HG03159 (cell line): ENCODE measurements at regions not wholly inside any gene's neighbourhood (a gene's known extent, or its start where the extent isn't known, plus 50 kb on each side); places are given as distances from the start of the nearest gene placed in this dataset.

Experiments
- ATAC-seq: cut with Tn5 transposase; IDR thresholded peaks from one replicate; pipeline ENCODE4 v1.9.1; 2021; ENCODE audit warnings: mild to moderate bottlenecking, moderate library complexity; ENCODE audit not compliant: unreplicated experiment

DNA sequence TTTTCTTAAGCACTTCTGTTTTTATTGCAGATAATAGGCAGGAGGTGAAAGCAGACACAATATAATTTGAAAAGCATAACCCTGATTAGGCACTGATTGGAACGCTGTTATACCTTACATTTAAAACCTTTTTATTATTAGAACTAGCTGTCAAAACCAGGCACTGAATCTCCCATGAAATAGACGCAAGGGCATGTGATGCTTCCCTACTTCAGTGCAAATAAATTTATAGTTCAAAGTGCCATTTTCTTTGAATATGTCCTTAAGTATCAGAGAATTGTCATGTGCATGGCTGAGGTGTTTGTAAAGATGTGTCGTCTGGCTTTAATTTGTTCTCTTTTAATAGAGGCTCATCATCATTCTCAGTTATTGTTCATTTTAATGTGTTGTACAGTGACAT is 386.0 kb downstream of the NR2F2 start:
- no peak for ATAC-seq

DNA sequence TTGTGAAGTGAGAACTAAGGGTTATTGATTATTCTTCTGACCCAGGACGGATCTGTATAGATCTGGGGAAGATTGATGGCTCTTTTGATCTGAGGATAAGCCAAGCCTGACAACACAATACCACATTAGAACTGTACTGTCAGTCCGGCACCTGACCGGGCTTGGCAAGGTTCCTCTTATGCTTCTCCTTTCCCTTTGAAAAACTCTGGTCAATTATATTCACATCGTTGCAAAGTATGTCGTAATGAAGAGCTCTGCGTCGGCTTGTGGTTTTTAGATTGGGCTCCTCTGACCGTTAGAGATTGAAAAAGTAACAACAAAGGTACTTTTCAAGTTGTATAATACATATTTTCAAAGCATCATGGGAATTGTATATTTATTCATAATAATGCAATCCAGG is 389.8 kb downstream of the NR2F2 start:
- ATAC-seq: no peak

DNA sequence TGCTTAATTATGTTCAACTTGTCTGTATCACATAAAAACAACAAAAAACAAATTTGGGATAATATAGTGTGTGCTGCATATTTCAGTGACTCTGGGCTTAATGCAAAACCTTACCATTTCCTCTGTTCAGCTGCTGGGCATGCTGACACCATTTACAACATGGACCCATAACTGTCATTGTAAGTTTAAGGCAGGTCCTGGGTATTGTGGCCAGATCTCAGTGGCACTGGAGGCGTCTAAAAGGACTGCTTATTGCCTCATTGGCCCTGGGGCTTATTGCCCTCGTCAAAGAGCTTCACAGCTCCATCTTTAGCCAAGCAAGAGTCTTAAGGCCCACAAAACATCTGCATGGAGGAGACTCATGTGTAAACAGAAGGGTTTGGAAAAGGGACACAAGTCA is 390.2 kb downstream of the NR2F2 start:
- no peak for ATAC-seq

DNA sequence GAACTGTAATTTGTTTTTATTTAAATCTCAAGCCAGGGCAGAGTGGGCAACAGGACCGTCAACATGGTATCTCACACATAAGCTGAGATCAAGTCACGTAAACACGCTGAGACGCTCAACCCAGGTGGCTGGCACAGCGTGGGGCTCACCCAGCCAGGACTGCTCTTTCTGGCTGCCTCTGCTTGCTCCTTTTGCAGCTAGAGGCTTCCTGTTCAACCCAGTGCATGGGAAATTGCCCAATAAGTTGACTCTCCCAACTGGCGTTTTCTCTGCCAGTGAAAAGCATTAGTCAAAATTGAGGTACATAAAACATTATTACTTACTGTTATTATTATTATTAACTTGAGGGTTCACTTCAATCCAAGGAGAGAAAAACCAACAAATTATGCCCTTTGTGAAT is 398.1 kb downstream of the NR2F2 start:
- ATAC-seq: no peak

DNA sequence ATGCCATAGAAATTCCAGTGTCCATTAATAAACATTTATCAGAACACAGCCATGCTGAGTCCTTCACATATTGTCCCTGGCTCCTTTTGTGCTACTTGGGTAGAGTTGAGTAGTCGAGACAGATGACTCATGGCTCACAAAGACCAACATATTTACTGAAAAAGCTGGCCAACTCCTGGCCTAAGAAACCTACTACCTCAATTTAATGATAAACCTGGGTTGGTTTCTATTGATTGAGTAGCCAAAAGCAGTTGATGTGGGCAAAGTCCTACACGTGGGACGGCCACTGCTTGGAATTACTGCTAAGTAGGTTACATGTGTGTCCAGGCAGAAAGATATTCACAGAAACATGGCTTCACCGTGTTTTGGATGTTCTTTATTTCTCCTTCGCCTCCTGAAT is 402.2 kb downstream of the NR2F2 start:
- no peak for ATAC-seq

DNA sequence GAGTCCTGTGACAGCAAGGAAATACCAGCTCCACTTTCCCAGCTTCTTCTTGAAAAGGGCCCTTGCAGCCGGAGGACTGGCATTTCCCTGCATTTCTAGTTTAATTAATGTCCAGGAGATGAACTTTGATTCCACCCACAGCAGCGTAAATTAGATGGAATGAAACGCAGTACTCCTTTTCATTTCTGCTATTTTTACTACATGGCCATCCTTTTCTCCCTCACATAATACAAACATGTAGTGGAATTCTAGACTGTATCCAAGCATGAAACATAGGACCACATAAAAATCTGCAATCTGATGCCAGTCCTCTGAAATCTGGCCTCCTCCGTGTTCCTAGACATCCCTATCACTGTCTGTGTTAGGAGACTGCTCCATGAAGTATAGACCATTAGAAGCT is 403.2 kb downstream of the NR2F2 start:
- ATAC-seq: no peak

DNA sequence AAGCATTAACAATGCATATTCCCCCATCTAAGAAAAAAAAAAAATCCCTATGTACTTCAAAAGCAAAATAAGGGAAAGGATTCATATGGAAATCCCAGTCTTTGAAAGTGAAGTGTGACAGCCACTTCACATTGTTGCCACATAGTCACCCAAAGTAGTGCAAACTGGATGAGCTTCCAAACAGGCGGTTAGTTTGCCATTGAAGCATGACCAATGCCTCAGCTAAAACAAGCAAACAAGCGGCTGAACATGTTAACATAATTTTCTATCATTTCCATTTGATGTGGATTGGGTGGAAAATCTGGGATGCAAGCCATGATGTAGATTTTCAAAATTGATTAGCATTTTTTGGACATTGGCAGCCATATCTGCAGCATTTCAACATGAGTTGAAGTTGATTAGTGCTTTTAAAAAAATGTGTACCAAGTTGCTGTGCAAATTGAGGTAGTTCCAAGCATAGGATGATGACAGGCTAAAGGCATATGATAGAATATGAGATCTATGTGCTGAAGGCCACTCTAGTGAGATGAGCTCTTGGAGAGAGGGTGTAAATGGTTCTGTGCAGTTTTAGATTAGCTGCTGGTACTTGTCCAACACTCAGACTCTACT is 405.2 kb downstream of the NR2F2 start:
- ATAC-seq: no peak

DNA sequence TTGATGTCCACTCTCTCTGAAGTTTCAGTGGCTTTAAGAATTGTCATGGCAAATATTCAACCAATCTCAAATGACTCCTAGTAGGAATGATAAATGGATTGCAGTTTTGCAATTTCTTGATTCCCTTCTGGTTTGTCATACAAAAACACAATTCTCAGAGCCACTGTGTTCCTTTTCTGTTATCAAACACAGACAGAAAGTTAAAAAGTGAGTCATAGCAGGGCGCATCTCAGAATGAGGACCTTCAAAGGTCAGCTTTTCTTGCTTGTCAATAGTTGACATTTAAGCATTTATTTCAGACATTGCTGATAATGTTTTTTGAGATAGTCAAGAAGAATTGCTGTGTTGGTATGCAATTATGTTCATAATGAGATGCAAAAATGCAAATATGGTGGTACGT is 405.9 kb downstream of the NR2F2 start:
- no peak for ATAC-seq

DNA sequence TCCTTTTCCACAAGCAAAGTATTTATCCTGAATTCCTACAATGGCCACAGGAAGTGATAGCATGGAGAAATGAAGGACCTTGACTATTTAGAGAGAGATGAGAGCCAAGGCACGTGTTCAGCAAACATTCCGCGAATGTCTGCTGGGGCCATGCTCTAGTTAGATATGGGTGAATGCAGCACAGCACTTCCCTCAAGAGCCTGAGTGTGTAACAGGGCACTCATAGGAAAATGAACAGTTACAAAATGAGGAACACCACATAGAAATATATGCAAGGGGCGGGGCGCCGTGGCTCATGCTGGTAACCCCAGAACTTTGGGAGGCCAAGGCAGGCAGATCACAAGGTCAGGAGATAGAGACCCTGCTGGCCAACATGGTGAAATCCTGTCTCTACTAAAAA is 406.9 kb downstream of the NR2F2 start:
- ATAC-seq: no peak

DNA sequence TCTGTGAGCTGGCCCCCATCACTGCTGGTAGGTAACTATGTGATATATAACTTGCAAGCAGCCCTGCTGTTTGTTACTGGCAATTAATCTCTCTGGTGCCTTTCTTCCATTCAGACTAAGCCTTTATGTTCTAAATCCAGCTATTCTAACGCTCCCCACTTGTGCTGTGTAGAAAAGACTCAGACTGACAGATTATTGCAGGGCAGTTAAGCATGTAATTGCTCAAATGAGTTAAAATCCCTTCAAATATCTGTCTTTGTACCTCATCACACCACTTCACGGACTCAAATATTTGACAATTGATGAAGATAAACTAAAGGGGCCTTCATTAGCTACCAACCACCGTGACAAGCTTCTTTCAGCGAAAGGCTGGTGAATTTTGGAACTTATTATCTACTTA is 416.2 kb downstream of the NR2F2 start:
- ATAC-seq: no peak

DNA sequence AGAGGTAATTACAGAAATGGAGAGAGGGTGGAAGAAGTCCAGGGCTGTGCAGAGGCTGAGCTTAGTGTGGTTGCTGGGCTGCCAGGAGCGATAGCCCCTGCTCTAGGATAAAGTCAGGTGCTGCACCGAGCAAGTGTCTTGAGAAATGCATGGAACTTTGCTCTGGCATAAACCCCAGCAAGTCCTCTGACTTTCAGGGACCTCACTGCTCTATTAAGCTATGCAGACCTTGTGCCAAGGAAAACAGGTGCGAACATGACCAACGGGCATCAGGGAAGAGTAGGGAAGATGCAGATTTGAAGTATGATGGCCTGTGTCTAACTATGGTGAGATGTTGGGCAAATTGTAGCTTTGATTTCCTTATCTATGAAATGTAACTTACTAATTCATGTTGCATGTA is 416.8 kb downstream of the NR2F2 start:
- ATAC-seq: no peak

DNA sequence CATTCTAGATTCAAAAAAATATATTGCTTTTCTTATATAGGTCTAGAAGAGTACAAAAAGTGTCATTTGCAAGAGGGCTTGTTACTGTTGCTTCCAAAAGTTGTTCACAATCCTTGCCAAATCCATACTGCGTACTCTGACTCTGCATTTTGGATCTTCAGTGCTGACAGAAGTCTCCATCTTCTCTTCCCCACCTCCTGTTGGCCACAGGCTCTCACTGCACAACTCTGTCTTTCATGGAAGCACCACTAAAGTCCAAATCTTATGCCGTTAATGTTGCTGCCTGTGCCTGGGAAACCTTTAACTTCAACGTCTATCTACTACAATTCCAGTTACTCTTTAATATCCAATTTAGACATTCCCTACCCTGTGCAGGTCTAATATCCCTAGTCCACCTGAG is 419.9 kb downstream of the NR2F2 start:
- no peak for ATAC-seq

DNA sequence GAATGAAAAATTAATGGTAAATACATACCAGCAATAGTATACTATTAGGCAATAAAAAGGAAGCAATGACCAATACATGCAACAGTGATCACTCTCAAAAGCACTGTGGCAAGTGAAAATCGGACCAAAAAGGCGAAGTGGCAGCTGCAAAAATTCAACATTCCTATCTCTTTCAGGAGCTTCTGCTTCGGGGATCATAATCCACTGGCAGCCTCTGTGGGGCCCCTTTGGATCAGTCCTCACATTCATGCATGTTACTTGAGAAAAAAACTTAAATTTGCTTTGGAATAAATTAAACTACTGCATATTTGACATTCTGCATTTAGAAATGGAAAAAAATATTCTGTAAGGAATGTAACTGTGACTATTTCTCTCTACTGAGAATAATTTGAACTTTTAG is 425.6 kb downstream of the NR2F2 start:
- no peak for ATAC-seq

DNA sequence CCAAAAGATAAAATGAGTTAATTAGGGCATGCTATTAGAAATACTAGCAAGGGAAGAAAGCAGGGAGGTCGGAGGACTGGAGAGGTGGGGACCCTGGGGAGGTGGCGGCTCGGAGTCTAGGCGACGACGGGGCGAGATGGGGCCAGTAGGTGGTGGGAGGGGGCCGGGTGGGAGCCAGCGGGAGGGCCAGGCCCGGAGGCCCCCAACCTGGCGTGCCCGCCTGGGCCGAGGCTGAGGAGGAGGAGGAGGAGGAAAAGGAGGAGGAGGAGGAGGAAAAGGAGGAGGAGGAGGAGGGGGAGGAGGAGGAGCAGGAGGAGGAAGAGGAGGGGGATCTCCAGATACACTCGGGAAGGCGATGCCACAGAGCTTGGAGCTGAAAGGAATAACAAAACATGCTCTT is 426.2 kb downstream of the NR2F2 start:
- no peak for ATAC-seq

DNA sequence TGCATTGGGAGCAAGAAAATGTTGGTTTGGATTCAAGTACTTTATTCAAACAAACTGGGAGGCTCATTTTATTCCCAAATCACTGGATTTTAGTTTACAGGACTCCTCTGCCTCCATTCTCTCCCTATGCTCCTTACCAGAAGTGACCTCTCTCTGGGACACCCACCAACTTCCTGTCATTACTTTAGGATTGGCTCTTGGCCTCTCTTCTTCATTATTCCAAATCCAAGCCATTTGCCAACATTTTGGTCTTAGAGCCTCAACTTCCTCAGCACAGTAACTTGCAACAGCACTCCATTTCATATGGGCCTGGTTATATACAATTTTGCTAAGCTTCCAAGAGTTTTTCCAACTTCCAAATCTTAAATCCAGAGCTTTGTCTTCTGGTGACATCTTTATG is 432.1 kb downstream of the NR2F2 start:
- ATAC-seq: no peak

DNA sequence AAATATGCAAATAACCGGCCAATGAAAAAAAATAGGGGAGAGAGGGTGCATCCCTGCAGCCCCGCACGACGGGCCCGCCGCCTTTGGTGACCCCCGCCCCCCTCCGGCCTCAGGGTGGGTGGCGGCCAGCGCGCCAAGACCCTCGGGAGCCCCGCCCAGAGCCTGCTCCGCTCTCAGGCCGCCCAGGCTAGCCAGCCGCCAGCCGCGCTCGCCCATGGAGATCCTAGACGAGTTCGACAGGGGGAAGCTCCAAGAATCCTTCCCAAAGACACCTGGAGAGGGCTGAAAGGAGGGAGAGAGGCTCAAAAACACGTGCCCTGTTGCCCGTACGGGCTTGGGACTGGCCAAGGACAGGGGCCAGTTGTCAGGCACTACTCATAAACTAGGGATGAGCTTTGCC is 434.0 kb downstream of the NR2F2 start:
- ATAC-seq: no peak

DNA sequence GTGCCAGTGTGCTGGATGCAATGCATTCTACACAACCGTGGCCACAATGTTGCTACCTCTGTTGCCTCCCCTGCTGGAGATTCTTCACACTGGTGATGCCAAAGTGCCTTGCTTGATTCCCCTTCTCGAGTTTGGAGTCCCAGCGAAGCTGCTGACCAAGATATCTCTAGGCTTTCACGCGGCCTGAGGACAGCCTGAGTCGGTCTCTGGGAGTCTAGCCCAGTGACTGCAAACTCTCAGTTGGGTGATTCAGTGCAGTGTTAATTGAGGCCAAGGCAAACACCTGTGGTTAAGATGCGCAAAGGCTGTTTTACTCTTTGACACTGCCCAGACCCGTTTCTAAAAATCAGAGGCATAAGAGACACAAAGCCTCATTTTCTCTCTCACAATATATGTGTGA is 434.4 kb downstream of the NR2F2 start:
- no peak for ATAC-seq

DNA sequence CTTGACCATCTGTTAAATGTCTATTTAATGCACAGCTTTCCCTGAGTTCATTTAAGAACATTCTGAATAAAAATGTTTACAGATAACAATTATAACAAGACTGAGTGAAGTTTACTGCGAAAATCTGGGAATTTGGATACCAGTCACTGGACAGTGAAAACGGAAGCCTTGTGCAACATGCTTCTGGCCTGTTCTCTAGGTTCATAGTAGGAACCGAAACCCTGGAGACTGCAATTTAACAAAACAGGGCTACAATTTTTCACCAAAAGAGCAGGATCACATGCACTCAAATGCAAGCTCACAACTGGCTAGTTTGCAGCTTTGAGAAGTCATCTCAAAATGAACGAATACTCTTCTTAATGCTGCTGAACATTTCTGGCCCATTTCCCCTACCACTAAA is 435.9 kb downstream of the NR2F2 start:
- no peak for ATAC-seq

DNA sequence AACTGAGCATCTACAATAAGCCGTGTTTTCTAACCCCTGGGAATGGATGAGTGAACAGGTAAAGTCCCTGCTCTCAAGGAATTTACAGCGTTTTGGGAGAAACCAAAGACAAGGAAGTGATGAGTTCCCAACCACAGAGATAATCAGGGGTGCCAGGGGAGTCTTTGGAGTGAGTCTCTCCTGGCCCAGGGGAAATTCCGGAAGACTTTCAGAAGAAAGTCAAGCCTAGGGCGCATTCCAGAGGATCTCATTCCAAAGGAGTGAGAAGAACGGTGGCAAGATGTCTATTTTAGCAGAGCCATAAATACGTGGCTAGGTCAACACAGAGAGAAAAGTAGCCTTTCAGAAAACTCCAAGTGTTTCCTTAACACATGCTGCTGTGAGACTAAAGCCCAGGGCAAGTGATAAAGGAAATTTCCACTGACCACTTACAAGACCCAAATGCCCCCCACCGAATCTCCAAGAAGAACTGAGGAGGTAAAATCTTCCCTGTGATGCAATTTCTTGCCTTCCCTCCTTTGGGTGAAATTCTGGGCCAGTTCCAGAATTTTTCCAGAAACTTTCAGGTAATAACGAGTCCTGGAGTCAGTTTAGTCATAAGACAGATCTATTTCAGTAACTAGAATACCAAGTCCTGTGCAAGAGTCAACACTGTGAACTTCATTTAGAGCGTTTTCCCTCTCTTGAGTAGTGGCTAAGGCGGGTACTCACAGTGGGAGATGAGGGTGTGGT is 437.4 kb downstream of the NR2F2 start:
- ATAC-seq: no peak

DNA sequence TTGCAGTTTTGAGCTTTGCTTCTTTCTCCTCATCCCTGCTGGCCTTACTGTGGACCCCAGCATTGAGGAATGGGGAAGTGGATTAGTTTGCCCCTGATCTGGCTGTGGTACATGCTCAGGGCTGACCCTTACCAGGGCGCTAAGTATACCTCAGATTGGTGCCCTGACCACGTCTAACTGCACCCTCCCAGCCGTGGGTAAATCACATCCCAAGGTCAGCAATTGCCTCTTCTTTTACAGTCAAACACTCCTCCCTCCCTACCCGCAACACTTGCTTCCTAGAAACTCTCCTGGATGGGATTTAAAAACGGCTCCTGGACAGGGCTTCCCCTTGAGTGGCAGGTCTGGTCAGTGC is 437.9 kb downstream of the NR2F2 start:
- no peak for ATAC-seq

DNA sequence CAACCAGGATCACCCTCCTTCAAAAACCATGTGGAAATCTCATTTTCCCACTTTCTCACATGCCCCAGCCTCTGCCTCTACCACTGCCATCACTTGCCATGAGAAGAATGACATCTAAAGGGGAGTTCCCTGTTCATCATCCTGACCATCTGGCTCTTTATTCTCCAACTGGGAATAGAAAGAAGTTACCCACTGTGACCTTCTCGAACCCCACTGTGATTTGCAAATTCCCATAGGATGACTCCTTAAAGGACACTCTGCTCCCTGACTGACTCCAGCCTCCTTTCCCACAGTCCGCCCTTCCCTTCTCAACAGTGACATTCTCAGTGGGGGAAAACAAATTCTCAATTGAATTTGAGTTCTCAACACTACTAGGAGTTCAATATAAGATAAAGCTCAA is 440.5 kb downstream of the NR2F2 start:
- ATAC-seq: no peak

DNA sequence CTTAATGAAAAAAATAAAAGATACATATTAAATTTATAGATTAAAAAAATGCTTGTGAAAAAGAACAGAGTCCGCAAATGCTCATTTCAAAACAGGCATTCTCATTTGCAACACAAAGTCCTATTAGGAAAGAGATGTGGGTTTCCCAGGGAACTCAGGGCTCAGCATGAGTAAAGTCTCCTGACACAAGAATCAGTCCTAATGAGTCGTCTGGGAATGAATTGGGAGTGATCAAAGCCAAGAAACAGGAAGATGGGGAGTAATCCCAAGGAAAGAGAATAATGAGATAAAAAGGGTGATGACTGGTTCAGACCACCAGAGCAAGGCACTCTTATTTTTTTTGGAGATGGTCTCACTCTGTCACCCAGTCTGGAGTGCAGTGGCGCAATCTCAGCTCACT is 443.7 kb downstream of the NR2F2 start:
- no peak for ATAC-seq

DNA sequence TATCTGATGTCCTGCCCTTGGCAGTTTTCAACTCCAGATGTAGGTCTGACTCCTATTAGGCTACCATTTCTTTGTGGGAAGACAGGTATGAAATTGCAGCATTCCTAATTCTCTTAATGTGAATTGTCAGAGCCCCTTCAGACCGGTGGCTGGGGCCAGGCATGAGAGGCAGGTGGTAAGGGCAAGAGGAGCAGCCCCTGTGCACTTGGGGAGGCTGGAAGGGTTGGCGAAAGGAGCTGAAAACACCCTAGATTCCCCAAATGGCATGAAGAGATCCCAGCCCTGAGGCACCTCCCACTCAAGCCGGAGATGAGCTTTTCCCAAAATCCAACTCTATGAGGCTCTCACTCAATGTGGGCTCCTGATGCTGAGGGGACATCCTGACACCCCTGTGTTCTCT is 453.2 kb downstream of the NR2F2 start:
- ATAC-seq: no peak
